ENCODE measurements at regions not wholly inside any gene's neighbourhood (a gene's known extent, or its start where the extent isn't known, plus 50 kb on each side); places are given as distances from the start of the nearest gene placed in this dataset.

DNA sequence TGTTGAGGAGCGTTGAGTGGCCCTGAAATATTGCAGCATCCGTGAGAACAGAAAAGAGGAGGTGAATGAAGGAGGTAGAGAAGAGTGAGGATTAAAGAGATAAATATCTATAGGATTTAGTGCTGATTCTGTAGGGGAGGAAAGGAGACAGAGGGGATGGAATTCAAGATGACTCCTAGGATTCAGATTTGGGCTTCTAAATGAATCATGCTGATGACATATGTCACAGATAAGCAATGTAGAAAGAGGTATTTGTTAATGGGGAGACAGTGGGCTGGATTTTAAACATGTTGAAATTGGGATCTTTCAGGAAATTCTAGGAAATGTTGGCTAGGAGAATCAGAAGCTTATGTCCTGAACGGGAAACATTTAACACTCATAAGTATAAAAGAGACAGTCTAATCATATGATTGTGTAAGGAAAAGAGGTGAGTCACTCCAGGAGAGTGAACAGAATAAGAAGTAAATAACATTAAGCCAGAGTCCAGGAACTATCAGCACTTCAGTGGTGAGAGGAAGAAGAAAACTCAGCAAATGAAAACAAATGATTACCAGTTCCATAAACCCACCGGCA is 58.1 kb upstream of the DIO2 start:
- TF ChIP-seq, protein P1, sequence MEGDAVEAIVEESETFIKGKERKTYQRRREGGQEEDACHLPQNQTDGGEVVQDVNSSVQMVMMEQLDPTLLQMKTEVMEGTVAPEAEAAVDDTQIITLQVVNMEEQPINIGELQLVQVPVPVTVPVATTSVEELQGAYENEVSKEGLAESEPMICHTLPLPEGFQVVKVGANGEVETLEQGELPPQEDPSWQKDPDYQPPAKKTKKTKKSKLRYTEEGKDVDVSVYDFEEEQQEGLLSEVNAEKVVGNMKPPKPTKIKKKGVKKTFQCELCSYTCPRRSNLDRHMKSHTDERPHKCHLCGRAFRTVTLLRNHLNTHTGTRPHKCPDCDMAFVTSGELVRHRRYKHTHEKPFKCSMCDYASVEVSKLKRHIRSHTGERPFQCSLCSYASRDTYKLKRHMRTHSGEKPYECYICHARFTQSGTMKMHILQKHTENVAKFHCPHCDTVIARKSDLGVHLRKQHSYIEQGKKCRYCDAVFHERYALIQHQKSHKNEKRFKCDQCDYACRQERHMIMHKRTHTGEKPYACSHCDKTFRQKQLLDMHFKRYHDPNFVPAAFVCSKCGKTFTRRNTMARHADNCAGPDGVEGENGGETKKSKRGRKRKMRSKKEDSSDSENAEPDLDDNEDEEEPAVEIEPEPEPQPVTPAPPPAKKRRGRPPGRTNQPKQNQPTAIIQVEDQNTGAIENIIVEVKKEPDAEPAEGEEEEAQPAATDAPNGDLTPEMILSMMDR (conservative IDR thresholded peaks at IDR 0.05; ENCODE audit: low read length): no peak
- TF ChIP-seq EZH2phosphoT487 (IDR thresholded peaks at IDR 0.05; ENCODE audit: borderline replicate concordance, low read depth, low read length): no peak
